HG03159 (cell line): ENCODE measurements at regions not wholly inside any gene's neighbourhood (a gene's known extent, or its start where the extent isn't known, plus 50 kb on each side); places are given as distances from the start of the nearest gene placed in this dataset.
"Not testable (repeated sequence)": the region's sequence is repeated elsewhere in the genome, so short reads cannot be mapped to it uniquely, and the experiment has no call there.

Experiments used
- ATAC-seq: cut with Tn5 transposase; IDR thresholded peaks from one replicate; pipeline ENCODE4 v1.9.1; 2021; ENCODE audit warnings: mild to moderate bottlenecking, moderate library complexity; ENCODE audit not compliant: unreplicated experiment

GRCh38 chr5:135185481-135186065 lies 151.5 kb upstream of the PITX1 start:
- ATAC-seq = no peak

- no peak for ATAC-seq
These were observed 150.6 kb upstream of the PITX1 start for GRCh38 chr5:135184646-135185045.

- ATAC-seq = no peak
These were observed 149.4 kb upstream of the PITX1 start for GRCh38 chr5:135183464-135183863.

- ATAC-seq = no peak
These were observed 148.6 kb upstream of the PITX1 start for GRCh38 chr5:135182675-135183074.

GRCh38 chr5:135181653-135182052 lies 147.6 kb upstream of the PITX1 start:
- ATAC-seq = no peak

- no peak for ATAC-seq
These were observed 145.4 kb upstream of the PITX1 start for GRCh38 chr5:135179308-135179980.

- no peak for ATAC-seq
These were observed 144.6 kb upstream of the PITX1 start for GRCh38 chr5:135178476-135179155.

- ATAC-seq = no peak
These were observed 143.6 kb upstream of the PITX1 start for GRCh38 chr5:135177591-135177990.

GRCh38 chr5:135176991-135177390 lies 143.0 kb upstream of the PITX1 start:
- no peak for ATAC-seq

- no peak for ATAC-seq
These were observed 140.5 kb upstream of the PITX1 start for GRCh38 chr5:135174315-135175096.

- ATAC-seq = no peak
These were observed 139.7 kb upstream of the PITX1 start for GRCh38 chr5:135173662-135174290.

- no peak for ATAC-seq
These were observed 138.7 kb upstream of the PITX1 start for GRCh38 chr5:135172718-135173117.

- ATAC-seq = no peak
These were observed 137.3 kb upstream of the PITX1 start for GRCh38 chr5:135171336-135171735.

GRCh38 chr5:135170500-135170899 lies 136.5 kb upstream of the PITX1 start:
- ATAC-seq = no peak

- ATAC-seq = no peak
These were observed 135.7 kb upstream of the PITX1 start for GRCh38 chr5:135169753-135170152.

GRCh38 chr5:135167634-135168033 lies 133.6 kb upstream of the PITX1 start:
- no peak for ATAC-seq

GRCh38 chr5:135164873-135165614 lies 131.0 kb upstream of the PITX1 start:
- ATAC-seq = not testable (repeated sequence)

GRCh38 chr5:135163964-135164363 lies 129.9 kb upstream of the PITX1 start:
- no peak for ATAC-seq

GRCh38 chr5:135163391-135163790 lies 129.4 kb upstream of the PITX1 start:
- ATAC-seq = no peak

GRCh38 chr5:135162661-135163265 lies 128.7 kb upstream of the PITX1 start:
- no peak for ATAC-seq
